ENCODE measurements at regions not wholly inside any gene's neighbourhood (a gene's known extent, or its start where the extent isn't known, plus 50 kb on each side); places are given as distances from the start of the nearest gene placed in this dataset.

GRCh38 chr7:96786261-96786997, 76.8 kb upstream of the SEM1 start:
- no peak for TF ChIP-seq KLF5 (IDR thresholded peaks at IDR 0.05; ENCODE audit: partially characterized antibody)
- TF ChIP-seq KDM1A (IDR thresholded peaks at IDR 0.05; ENCODE audit: borderline replicate concordance): no peak
- no peak for TF ChIP-seq PML (IDR thresholded peaks at IDR 0.05; ENCODE audit: low read length)
- no peak for TF ChIP-seq HCFC1 (IDR thresholded peaks at IDR 0.05; ENCODE audit: low read length)
- no peak for TF ChIP-seq CTCF (IDR thresholded peaks at IDR 0.05 in 2 of 3, conservative IDR thresholded peaks at IDR 0.05 in 1 of 3; ENCODE audit: control insufficient read depth in 2 of 3, extremely low read depth in 1 of 3, insufficient read depth in 1 of 3, low read depth in 3 of 3, low read length in 3 of 3)
- TF ChIP-seq BACH1 (IDR thresholded peaks at IDR 0.05; ENCODE audit: borderline replicate concordance): no peak
- no peak for TF ChIP-seq NFYA (IDR thresholded peaks at IDR 0.05; ENCODE audit: borderline replicate concordance, low read depth, low read length)
- TF ChIP-seq SMARCA5 (IDR thresholded peaks at IDR 0.05): no peak
- TF ChIP-seq ZNF24 (IDR thresholded peaks at IDR 0.05): no peak
- CTCF ChIA-PET: no interaction called here
- no TSS peak for BruUV-seq (replicated peaks)
- SMC1A ChIA-PET (ENCODE audit: uncharacterized antibody, unreplicated experiment): no interaction called here
- DNase-seq (ENCODE audit: low read depth, low spot score) (no peak), FAIRE-seq (no peak), ATAC-seq (no peak)
- H3K27me3 ChIP-seq (replicated peaks in 1 of 2; ENCODE audit: control insufficient read depth in 2 of 2, insufficient read depth in 2 of 2, low read length in 1 of 2): no peaks in the 10 kb centered on the region
- no peaks in the 10 kb centered on the region for H3K79me2 ChIP-seq (ENCODE audit: control insufficient read depth, insufficient read depth, low read length)
- no peak overlapping the region for H3K4me3 ChIP-seq
- H3K9me3 ChIP-seq (replicated peaks; ENCODE audit: control insufficient read depth, insufficient read depth, low read length): no peaks in the 10 kb centered on the region
- no peaks in the 10 kb centered on the region for H3K36me3 ChIP-seq (ENCODE audit: control insufficient read depth in 2 of 2, insufficient read depth in 2 of 2, low read length in 1 of 2)
- RAD21 ChIA-PET (ENCODE audit: unreplicated experiment): no interaction called here
- H2AFZ ChIP-seq (ENCODE audit: control insufficient read depth, low read depth, low read length): no peak overlapping the region
- H3K4me2 ChIP-seq (ENCODE audit: control insufficient read depth, insufficient read depth): no peak overlapping the region
- POLR2A ChIA-PET: no interaction called here
- H3K9ac ChIP-seq (ENCODE audit: control insufficient read depth, insufficient read depth, low read length): no peak overlapping the region
- no peak overlapping the region for H3K27ac ChIP-seq (ENCODE audit: control insufficient read depth, insufficient read depth)
- H3K4me1 ChIP-seq (ENCODE audit: control insufficient read depth, insufficient read depth, low read length): no peaks in the 10 kb centered on the region
- no peaks in the 10 kb centered on the region for H4K20me1 ChIP-seq (ENCODE audit: control insufficient read depth, insufficient read depth)
- WGBS (ENCODE audit: insufficient coverage, insufficient replicate concordance, low lambda C conversion rate, missing lambda C conversion rate): 59% methylated on average over 15 of the region's 15 CpGs
- in situ Hi-C loops (cut with MboI): no loop called here
- intact Hi-C loops (cut with micrococcal nuclease; ENCODE audit: unreplicated experiment): no loop called here

Data from GM12878 (cell line).